ENCODE measurements at regions not wholly inside any gene's neighbourhood (a gene's known extent, or its start where the extent isn't known, plus 50 kb on each side); places are given as distances from the start of the nearest gene placed in this dataset.
"Not testable (repeated sequence)": the region's sequence is repeated elsewhere in the genome, so short reads cannot be mapped to it uniquely, and the experiment has no call there.

DNA sequence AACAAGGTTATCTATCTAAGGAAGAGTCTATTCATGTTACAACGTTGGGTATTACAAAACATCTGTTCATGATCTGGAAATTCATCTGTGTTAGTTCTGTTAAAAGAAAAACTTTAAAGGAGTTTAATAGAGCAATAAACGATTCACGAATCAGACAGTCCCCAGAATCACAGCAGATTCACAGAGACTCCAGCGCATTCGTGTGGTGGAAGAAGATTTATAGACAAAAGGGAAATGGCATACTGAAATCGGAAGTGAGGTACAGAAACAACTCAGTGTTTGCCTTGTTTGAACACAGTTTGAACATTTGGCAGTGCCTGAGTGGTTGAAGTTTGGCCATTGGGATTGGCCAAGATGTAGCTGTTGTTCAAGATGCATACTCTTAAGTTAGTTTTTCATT lies 178.8 kb downstream of the CWH43 start:
- not testable (repeated sequence) for TF ChIP-seq CTCF, POLR2A, EP300 (IDR thresholded peaks at IDR 0.05)
